OCI-M1 (cell line): ENCODE measurements at regions not wholly inside any gene's neighbourhood (a gene's known extent, or its start where the extent isn't known, plus 50 kb on each side); places are given as distances from the start of the nearest gene placed in this dataset.
"Not testable (repeated sequence)": the region's sequence is repeated elsewhere in the genome, so short reads cannot be mapped to it uniquely, and the experiment has no call there.

ENCODE experiments used
- DNase-seq: peaks from one replicate; lab custom pipeline; 2025; lab: John Stamatoyannopoulos, UW

DNA sequence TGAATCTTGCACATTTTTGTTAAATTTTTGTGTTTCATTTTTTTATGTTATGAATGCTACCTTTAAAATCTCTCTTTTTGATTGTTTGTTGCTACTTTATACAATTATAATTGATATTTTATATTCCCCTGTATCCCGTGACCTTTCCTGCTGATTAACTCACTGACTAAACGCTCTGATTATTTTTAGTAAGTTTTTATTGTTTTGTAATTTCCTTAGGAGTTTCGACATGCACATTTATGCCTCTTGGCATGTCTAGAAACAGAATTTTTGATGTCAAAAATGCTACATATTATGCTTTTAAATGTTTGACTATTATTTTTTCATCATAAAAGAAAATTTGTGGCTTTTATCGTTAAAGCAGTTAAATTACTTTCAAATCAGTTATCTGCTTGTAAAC is 1131.6 kb upstream of the TMEFF2 start:
- no peak for DNase-seq

DNA sequence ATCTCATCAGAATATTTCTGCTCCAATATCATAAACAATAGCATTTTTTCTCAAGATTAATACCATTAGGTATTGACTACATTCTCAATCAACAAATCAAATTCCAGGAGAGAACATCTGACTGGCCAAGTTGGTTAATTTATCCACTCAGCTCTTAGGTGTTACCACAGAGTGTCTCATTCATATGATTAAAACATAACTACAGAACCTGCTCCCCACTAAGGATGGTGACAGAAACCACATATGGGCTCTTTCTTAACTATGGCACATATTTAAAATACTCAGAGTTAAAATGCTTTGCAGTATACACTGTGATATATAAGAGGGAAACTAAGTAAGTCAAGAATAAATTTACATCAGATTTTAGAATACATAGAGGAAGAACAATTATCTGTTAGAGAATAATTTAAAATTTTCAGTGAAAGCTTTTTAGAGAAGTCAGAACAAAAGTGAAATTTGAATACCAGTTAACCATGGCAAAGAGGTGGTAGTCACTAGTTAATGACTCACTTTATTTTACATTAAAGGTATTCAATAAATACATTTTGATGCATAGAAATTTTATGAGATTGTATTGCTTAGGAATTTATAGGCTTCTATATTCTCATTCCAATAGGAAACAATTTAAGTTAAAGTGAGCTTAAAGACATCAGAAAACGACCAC is 1120.8 kb upstream of the TMEFF2 start:
- DNase-seq = no peak

DNA sequence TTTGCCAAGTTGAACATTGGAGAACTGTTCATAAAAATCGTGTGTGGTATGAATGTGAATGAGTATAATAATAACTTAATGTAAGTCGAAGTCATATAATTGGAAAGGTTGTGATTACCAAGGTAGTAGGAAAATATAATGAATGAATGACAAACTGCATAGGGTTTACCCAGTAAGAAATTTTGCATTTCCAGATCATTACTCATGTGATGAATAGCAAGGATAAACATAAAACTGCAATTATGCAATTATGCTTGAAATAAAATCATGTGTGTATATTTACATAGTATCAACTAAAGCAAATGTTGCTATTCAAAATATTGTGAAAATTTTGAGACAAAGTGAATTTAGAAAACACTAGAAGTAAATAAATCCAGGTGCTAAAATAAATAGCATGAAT is 1108.7 kb upstream of the TMEFF2 start:
- no peak for DNase-seq

DNA sequence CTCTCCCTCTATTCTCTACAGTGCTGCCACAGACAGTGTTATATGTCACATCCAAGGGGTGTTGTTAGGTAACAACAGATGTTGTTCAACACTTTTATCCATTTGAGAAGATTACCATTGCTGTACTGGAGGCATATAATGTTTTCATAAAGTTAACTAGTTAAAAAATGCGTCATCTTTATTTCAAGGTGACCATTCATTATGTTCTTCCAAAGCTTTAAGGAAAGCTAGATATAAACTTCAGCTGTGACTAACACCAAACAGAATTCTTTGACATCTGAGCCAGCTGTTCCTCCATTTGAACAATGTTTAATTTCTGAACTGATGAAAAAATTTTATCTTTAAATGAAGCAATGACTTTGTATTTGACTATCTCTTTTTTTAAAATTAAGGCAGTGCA is 1099.6 kb upstream of the TMEFF2 start:
- no peak for DNase-seq

DNA sequence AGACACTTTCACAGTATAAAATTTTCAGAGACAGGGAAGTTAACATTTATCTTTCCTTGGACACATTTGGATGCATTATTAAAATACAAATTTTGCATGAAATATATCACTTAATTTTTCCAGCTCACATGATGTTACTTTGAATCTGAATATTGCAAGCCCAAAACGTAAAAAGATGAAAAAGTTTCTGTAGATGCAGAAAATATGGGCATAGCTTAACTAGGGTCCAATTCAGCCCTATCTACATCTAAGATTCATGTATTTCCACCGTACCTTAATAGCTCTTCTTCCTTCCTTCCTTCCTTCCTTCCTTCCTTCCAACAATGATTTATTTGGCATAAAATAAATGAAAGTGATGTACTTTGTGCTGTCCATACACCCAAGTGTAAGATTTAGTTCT is 1084.6 kb upstream of the TMEFF2 start:
- no peak for DNase-seq

DNA sequence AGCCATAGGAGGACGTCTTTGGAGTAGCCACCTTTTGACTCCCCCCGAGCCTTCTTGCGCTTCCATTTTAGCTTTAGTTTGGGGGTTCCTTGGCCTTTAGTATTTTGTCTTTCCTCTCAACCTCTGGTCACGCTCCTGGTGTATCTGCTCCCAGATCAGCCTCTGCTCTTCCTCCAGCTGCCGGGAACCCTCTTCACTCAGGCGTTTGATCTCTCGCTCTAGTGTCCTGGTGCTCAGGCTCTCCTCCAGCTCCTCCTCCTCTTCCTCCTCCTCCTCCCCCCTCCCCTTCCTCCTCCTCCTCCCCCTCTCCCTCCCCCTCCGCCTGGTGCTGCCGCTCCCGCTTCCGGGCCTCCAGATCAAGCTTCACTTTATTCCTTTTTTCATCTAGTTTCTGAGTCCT is 1082.3 kb upstream of the TMEFF2 start:
- no peak for DNase-seq

DNA sequence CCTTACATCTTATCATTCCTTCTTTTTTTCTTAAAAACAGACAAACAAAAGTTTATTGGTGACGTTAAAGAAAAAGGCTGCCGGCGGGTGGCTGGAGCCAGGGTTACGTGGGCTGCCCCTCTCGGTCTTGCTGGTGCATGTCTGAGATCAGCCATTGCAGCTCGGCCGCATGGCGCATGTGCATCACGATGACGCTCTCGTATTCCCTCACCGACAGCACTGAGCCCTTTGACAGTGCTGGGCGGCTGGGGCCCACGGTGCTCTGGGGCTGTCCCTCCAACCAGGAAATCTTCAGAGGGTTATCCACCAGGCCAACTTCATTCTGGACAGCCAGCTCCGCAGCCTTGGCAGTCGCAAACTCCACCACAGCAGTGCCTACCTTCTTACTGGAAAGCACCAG is 1081.8 kb upstream of the TMEFF2 start:
- no peak for DNase-seq

DNA sequence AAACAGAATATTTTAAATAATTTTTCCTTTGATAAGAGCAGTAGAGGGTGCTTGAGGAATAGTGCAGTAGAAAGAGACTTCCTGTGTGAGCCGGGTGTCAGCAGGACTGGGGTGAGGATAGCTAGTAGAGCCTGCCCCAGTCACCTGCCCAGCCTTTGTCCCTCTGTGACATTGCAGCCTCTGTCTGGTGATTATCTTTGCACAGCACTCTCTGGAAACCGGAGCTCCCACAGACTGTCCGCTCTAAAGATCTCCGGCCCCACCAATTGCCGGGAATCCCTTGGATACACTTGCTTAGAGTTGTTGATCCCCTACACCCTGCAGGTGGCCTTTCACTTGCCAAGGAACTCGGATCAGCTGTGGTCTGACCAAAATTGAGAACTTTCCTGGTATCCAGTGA is 1081.3 kb upstream of the TMEFF2 start:
- DNase-seq = no peak

DNA sequence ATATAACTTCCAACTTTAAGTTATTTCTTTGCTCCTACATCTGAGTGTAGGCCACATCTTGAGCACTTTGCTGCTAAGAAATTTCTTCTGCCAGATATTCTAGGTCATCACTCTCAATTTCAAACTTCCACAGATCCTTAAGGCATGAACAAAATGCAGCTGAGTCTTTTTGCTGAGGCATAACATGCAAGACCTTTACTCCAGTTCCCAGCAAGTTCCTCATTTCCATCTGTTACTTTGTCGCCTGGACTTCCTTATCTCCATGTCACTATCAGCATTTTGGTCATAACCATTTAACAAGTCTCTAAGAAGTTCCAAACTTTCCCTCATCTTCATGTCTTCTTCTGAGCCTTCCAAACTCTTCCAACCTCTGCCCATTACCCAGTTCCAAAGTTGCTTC is 1077.3 kb upstream of the TMEFF2 start:
- peak; percentile 66 for DNase-seq

DNA sequence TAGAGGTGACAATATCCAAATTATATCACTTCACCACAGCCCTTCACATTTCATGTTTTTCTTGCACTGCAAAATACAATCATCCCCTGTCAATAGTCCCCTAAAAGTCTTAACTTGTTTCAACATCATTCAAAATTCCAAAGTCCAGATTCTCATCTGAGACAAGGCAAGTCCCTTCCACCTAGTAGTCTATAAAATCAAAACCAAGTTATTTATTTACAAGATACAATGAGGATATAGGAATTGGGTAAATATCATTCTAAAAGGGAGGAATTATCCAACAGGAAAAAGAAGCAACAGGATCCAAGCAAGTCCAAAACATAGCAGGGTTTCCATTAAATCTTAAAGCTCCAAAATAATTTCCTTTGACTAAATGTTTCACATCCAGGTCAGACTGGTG is 1076.1 kb upstream of the TMEFF2 start:
- DNase-seq = no peak

DNA sequence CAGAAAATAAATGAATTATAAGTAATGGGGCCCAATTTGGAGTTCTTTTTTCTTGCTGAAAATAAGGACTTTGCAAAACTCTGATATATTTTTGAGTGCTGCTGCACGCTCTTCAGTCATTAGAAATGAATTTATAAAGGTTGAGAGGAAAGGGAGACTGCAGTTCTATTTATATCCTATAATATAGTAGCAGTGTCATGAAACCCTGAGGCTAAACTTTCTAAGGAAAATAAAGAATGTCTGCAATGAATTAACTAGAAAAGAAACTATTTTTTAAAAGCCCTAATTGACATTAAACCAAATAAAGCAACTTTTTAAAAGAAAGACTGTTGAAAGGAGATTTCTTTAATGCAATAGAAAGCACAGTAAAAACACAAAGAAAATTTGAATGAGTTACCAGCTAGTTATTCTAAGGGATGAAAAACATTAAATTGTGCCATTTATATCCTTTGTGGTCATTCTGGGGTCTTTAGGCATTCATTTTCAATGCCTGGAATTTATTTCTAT is 1072.8 kb upstream of the TMEFF2 start:
- no peak for DNase-seq

DNA sequence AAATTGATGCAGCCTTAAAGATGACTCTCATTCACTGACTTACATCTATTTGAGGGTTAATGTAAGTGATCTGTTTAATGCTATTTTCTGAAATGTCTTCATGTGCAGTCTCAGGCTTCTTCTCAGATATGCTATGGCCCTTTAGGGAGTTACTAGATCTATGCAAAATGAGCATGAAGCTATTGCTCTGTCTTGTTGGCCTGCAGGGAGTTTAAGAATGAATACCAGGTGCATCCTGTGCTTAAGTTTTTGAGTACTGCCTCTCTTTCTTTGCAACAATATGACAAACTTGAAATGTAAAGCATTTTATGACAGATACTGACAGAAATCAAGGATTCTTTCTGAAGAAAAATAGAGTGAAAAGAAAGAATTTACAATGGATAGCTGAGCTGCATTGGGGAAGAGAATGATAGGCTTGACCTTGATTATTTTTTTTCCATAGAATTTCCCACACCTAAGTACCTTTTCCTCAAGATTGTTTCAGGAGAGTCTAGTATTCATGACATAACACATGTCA is 1058.3 kb upstream of the TMEFF2 start:
- no peak for DNase-seq

DNA sequence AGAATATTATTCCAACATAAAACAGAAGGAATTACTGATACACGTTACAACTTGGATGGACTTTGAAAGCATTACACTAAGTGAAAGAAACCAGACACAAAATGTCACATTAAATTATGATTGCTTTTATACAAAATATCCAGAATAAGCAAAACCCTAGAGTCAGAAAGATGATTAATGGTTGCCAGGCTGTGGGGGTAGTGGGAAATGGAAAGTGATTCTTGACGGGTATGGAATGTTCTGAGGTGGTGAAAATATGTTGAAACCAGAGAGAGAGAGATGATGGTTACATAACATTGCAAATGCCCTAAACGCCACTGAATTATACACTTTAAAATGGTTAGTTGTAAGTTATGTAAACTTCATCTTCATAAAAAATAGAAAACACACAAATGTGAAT is 1057.2 kb upstream of the TMEFF2 start:
- no peak for DNase-seq

DNA sequence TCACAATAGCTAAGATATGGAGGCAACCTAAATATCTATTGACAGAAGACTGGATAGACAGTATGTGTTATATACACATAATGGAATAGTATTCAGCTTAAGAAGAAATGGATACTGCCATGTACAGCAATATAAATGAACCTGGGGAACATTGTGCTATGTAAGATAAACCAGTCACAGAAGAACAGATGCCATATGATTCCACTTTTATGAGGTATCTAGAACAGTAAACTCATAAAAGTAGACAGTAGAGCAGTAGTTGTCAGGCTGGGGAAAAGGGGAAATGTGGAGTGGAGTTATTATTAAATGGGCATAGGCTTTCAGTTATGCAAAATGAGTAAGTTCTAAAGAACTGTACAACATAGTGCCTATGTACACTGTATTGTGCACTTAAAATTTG is 1055.7 kb upstream of the TMEFF2 start:
- no peak for DNase-seq

DNA sequence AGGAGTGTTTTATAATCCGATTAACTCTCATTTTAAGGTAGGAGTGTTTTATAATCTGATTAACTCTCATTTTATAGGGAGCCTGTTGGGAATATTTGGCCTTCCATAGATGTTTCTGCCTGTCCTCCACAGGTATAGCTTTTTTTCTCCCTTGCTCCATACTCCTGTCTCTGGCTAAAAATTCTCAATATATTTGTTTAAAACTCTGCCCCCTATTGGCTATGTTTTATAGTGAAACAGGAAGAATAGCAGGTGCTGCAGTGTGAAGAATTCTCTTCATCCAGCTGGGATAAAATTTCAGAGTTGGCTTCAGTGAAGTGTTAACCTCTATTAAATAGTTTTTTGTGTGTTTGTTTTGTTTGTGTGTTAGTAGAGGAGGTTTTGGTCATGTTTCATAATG is 1046.0 kb upstream of the TMEFF2 start:
- DNase-seq = peak; percentile 79

DNA sequence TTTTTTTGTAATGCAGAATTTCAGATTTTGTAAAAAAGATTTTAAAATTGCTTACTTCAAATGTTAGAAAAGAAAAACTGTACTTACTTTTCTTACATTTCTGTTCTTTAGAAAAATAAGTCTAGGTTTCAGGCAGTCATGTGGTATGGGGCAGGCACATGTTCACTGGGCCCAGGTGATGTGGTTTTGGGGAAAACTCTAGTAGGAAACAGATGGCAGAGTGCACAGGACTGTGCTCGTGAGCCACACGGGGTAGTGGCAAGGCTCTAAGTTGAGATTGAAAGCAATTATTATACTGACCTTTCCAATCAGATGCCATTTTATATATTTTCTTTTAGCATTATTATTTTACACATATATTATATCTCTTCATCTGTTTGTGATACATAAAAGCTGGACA is 1036.9 kb upstream of the TMEFF2 start:
- DNase-seq = no peak

DNA sequence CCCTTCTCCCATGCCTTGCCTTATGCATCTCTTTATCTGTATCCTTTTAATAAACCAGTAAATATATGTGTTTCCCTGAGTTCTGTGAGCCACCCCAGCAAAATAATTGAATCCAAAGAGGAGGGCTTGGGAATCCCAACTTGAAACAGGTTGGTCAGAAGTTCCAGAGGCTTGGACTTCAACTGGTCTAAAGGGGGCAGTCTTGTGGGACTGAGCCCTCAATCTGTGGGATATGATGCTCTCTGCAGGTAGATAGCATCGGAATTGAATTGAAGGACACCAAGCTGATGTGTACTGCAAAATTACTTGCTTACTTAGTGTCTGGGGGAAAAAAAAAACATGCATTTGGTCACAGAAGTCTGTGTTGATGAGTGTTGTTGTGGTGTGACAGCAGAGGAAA is 1033.5 kb upstream of the TMEFF2 start:
- DNase-seq = no peak

DNA sequence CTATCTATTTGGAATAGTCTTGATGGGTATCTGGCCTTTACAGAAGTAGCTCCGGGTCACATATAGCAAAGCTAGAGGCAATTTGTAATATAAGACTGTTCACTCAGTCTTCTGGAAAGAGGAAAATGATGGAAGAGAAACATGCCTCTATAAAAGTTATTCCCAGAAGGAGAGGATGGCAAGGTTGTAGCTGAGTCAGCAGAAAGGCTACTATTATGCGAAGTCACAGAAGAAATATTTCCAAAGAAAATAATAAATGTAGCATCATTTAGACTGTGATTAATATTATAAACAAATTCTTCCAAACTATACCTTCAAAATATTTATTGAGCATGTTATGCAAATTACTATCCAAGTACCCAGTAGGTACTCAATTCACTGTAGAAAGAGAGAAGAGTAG is 1027.7 kb upstream of the TMEFF2 start:
- DNase-seq = no peak

DNA sequence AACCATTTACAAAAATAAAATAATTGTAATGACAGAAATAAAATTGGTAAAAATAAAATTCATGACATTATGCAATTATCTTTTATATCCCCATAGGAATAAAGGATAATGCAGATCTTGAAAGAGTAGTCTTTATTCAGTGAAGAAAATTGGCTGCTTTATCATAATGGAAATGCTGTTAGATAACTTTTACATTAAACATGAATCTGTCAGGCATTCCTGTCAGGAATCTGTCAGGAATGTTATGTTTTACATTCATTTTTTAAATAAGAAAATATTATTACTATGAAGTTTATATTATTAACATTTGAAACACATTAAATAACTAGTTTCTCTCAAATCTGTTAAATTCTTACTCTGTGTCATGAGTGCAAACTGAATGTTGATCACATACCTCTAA is 1024.7 kb upstream of the TMEFF2 start:
- no peak for DNase-seq

DNA sequence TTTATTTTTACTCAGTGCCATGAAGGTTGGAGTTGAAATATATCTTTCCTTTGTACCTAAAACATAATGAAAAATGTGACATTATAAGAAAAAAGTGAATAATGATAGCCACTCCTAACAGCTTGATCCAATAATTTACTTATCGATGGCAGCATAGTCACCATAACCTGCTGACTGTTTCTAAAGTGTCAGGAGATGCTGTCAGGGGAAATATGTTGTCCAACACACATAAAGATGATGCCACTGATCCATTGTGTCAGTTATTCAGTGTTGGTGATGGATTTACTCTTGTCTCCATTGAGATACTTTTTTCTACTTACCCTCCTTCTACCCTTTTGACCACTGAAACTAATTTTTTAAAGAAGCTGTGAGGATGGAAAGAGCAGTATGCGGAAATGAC is 1006.9 kb upstream of the TMEFF2 start:
- DNase-seq = no peak

DNA sequence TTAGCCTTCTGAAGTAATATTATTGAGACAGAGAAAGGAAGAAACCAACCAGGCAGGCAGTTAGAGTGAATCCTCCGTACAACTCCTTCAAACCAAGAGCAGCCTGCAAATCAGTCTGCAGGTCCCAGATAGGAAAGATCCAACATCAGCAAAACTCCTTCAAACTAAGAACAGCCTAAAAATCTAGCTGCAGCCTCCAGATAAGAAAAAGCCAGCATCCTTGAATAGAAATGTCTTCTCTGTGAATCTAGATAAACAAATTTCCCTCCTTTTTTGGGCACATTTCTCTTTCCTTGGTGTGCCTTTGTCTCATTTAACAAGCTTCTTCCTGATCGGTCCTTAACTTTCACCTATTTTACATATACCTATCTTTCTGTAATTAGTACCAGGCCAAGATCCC is 1004.6 kb upstream of the TMEFF2 start:
- peak; percentile 94 for DNase-seq

DNA sequence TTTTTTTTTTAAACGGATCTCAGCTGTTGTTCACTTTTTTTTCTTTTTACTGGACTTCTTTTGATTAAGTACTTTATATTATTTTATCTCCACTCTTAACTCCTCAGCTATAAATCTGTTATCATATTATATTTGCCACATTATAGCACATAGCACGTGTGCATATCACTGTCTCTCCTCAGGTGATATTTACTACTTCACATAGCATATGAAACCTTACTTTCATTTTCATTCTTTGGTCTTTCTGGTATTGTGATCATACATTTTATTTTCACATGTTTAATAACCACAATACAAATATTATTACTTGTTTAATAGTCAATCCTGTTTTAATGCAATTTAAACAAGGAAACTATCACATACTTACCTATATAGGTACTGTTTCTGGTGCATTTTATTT is 993.1 kb upstream of the TMEFF2 start:
- DNase-seq = peak; percentile 69

DNA sequence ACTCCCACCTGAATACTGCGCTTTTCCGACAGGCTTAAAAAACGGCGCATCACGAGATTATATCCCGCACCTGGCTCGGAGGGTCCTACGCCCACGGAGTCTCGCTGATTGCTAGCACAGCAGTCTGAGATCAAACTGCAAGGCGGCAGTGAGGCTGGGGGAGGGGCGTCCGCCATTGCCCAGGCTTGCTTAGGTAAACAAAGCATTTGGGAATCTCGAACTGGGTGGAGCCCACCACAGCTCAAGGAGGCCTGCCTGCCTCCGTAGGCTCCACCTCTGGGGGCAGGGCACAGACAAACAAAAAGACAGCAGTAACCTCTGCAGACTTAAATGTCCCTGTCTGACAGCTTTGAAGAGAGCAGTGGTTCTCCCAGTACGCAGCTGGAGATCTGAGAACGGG is 976.2 kb upstream of the TMEFF2 start:
- not testable (repeated sequence) for DNase-seq

DNA sequence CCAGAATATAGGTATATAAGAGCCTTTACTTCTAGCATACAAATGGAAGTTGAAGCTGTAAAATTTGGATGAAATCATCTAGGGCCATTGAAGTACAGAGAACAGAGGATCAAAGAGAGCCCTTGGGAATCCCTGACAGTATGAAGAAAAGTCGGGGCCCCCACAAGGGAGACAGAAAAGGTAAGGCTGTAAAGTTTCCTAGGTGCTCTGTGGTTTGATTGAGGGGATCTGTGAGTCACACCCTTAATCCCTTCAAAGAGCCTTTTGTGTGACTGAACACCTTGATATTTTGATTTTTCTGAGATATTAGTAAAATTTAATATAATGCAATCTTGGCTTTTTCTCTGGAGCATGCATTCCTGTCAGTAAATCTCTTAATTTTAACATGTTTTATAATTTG is 961.7 kb upstream of the TMEFF2 start:
- no peak for DNase-seq
